ENCODE measurements at regions not wholly inside any gene's neighbourhood (a gene's known extent, or its start where the extent isn't known, plus 50 kb on each side); places are given as distances from the start of the nearest gene placed in this dataset.

GRCh38 chr14:100469632-100470522 lies 117.3 kb downstream of the BEGAIN start:
- no peak for DNase-seq

GRCh38 chr14:100470523-100470897 lies 116.7 kb downstream of the BEGAIN start:
- DNase-seq = no peak

- no peak for DNase-seq
Measured at GRCh38 chr14:100471441-100472093, 115.7 kb downstream of the BEGAIN start.

DNA sequence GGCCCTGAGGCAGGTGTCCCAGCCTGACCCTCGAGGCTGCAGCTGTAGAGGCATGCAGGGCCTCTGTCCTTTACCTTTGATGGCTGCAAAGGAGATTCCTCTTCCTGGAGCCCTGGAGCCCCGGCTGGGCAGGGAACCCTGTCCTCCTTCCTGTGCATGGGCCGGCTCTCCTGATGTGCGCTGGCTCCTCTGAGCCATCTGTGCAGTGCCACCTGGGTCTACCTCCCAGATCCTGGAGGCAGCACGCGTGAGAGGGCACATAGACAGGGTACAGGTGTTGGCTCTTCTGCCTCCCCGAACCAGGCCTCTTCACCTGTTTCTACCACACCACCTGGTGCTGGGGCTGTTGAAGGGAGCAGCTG lies 115.1 kb downstream of the BEGAIN start:
- DNase-seq = no peak

GRCh38 chr14:100472491-100472890 lies 114.7 kb downstream of the BEGAIN start:
- no peak for DNase-seq

GRCh38 chr14:100473249-100473648 lies 114.0 kb downstream of the BEGAIN start:
- no peak for DNase-seq

DNA sequence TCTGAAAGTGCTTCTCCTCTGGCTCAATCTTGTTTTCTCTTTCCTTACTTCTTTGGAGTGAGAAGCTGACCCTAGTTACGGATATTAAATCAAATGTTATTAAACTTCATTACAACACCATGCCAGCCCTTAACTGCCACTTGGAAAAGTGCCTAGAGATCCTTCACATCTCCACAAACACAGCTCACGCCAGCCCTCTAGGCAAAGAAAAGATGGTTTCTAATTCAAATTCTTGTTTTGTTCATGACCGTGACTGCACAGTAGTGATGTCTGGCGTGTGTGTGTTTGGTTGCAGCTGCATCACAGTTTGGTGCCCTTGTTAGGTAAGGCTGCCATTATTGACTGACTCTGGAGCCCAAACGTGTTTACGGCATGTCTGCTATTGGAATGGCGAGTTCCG lies 113.0 kb downstream of the BEGAIN start:
- DNase-seq = no peak

DNA sequence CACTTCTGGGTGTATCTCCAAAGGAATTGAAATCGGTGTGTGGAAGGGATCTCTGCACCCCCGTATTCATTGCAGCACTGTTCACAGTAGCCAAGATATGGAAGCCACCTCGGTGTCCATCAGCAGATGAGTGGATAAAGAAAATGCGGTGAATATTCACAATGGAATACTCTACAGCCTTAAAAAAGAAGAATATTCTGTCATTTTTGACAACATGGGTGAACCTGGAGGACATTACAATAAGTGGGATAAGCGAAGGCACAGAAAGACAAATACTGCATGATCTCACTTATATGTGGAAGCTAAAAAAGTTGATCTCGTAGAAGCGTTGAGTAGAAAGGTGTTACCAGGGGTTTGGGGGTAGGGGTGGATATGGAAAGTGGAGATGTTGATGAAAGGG lies 111.9 kb downstream of the BEGAIN start:
- no peak for DNase-seq

DNA sequence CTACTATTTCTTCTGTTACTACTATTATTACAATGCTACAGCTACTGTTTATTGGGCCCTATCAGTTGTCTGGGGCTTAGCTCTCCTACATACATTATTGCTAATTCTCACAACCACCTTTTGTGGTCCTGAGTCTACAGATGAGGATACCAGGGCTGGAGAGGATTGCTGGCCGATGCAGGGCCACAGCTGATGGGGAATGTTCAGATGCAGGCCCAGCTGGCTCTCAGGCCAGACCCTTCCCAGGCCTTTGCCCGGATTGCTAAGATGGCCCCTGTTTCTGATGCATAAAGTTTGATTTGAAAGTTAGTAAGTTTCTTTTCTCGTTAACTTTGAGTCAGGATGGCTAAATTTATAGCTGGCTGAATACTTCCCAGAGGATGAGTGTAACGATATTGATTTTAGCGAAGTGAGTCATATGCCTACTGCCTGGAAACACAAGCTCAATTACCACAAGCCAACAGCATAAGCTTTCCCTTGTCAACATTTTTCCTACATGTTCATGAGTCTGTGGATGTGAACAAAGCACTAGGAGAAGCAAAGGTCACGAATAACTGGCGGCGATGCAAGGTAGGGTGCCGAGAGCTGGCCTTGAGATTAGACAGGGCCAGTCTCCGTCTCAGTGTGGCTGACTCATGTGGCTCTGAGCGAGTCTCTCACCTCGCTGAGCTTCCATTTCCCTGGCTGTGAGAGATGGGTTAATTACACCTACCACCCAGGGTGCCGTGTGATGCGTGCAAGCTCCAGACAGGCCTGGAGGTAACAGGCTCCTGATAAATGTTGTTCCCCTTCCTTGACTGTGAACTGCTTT lies 111.0 kb downstream of the BEGAIN start:
- peak; percentile 95 for DNase-seq

DNA sequence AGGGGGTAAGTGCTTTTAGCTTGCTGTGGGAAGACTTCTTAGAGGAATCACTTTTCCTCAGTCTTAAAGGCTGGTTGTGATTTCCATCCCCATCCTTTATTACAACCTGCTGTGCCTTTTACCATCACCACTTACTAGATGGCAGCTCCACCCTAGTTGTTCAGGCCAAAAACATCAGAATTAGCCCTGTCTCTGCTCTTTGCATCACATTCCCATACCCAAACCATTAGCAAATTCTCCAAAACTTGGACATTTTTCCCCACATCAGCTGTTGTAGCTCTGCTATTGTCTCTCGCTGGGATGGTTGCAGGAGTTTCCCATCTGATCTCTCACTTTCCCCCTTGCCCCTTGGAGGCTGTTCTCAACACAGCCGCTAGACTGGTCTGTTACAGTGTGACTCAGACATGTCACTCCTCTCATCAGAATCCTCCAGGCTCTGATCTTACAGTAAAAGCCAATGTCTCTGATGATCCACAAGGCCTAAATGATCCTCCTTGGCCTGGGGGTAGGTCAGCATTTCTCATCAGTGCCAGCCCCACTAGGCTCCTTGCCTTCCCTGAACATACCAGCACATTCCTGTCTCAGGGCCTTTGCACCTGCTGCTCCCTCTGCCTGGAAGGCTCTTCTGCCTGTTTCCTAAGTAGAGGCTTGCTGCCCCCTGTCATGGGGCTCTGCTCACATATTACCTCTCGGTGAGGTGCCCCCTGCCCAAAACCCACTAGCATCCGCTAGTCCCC lies 102.5 kb downstream of the BEGAIN start:
- DNase-seq = no peak

DNA sequence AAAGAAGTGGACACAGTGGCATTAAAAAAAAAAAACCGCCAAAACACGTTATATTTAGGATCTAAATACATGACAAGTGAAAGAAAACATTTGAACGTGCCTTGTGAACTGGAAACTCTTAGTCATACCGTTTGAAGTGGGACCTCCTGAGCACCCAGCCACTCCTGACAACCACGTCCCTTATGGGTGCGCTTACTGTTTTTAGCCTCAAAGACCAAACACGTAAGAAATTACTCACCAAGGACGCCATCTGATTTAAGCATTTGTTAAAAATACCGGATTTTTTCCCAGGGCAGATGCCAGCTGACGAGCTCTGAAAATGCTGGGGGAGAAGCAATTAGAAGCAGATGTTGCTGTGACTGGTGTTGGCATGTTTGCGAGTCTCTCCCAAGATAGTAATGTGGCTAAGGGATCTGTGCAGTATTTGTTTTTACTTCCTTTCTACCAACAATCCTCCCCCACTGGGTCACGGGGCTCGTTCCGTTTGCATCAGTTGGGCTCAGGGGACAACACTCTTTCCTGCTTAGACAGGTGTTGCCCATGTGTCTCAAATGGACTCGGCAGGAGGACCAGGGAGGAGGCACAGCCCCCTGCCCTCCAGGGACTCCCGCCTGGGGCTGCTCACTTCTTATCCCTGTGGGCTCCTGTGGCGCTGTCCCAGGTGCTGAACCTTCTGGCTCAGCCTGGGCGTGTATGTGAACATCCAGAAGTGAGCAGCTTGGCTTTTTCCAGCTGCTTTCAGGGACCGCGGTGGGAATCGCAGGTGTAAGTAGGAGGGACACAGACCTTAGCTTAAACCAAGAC lies 101.0 kb downstream of the BEGAIN start:
- peak; percentile 77 for DNase-seq

Data from fibroblast of upper back skin (primary cell).